Astrocyte (in vitro differentiated cells and primary cell): ENCODE measurements at regions not wholly inside any gene's neighbourhood (a gene's known extent, or its start where the extent isn't known, plus 50 kb on each side); places are given as distances from the start of the nearest gene placed in this dataset.
A peak's percentile ranks its signal among the peaks of the same experiment; 100 is the strongest.

Experiments
- DNase-seq: peaks from one replicate; pipeline ENCODE4 v3.0.0-alpha.2; 2010; ENCODE audit warnings: low read depth
- FAIRE-seq: peaks from 2 replicates; lab custom pipeline; 2011; peaks lifted over from hg19 to GRCh38; lab: Jason Lieb, UNC
- H2AFZ ChIP-seq: 2 replicates; pipeline ENCODE4 v1.6.0; 2012; ENCODE audit warnings: low read depth, low read length, inconsistent platforms
- H3K27ac ChIP-seq: 2 replicates; pipeline ENCODE4 v1.5.1; 2011; ENCODE audit warnings: low read depth, low read length, inconsistent platforms
- H3K27me3 ChIP-seq: 2 replicates; pipeline ENCODE4 v1.6.0; 2011; ENCODE audit warnings: low read length, inconsistent platforms; ENCODE audit not compliant: insufficient read depth
- H3K36me3 ChIP-seq: 2 replicates; pipeline ENCODE4 v1.5.1; 2011; ENCODE audit warnings: low read length, inconsistent platforms; ENCODE audit not compliant: insufficient read depth
- H3K4me1 ChIP-seq: 2 replicates; pipeline ENCODE4 v1.5.1; 2011; ENCODE audit warnings: low read length, inconsistent platforms; ENCODE audit not compliant: insufficient read depth
- H3K4me2 ChIP-seq: 2 replicates; pipeline ENCODE4 v1.6.0; 2012; ENCODE audit warnings: low read length, inconsistent platforms
- H3K4me3 ChIP-seq: 2 replicates; pipeline ENCODE4 v1.5.1; 2011; ENCODE audit warnings: low read depth, mild to moderate bottlenecking, low read length, inconsistent platforms; ENCODE audit not compliant: insufficient read depth
- H3K79me2 ChIP-seq: 2 replicates; pipeline ENCODE4 v1.6.0; 2012; ENCODE audit warnings: mild to moderate bottlenecking, low read length, inconsistent platforms; ENCODE audit not compliant: insufficient read depth
- H3K9ac ChIP-seq: 2 replicates; pipeline ENCODE4 v1.6.0; 2012; ENCODE audit warnings: mild to moderate bottlenecking, low read length, inconsistent platforms
- H3K9me3 ChIP-seq: 2 replicates; pipeline ENCODE4 v1.5.1; 2012; ENCODE audit warnings: low read depth, mild to moderate bottlenecking, low read length, inconsistent platforms; ENCODE audit not compliant: insufficient read depth
- H4K20me1 ChIP-seq: 2 replicates; pipeline ENCODE4 v1.6.0; 2012; ENCODE audit warnings: low read length, inconsistent platforms; ENCODE audit not compliant: insufficient read depth
- H3K27ac Mint-ChIP-seq: one replicate; pipeline ENCODE4 v1.8.0; 2021; ENCODE audit warnings: mild to moderate bottlenecking, mixed read lengths; ENCODE audit not compliant: unreplicated experiment
- H3K27me3 Mint-ChIP-seq: one replicate; pipeline ENCODE4 v1.8.0; 2021; ENCODE audit warnings: low read depth, mixed read lengths; ENCODE audit not compliant: unreplicated experiment
- H3K36me3 Mint-ChIP-seq: one replicate; pipeline ENCODE4 v1.8.0; 2021; ENCODE audit warnings: low read depth, mixed read lengths; ENCODE audit not compliant: unreplicated experiment
- H3K4me1 Mint-ChIP-seq: one replicate; pipeline ENCODE4 v1.8.0; 2021; ENCODE audit warnings: low read depth, mixed read lengths; ENCODE audit not compliant: unreplicated experiment
- H3K4me3 Mint-ChIP-seq: one replicate; pipeline ENCODE4 v1.8.0; 2021; ENCODE audit warnings: mild to moderate bottlenecking, moderate library complexity, mixed read lengths; ENCODE audit not compliant: unreplicated experiment
- H3K9me3 Mint-ChIP-seq: one replicate; pipeline ENCODE4 v1.8.0; 2021; ENCODE audit warnings: mild to moderate bottlenecking, mixed read lengths; ENCODE audit not compliant: unreplicated experiment
- EZH2 ChIP-seq: IDR thresholded peaks from 2 replicates; pipeline ENCODE4 v1.6.1; 2012; ENCODE audit warnings: mild to moderate bottlenecking, low read length, inconsistent platforms; ENCODE audit not compliant: insufficient read depth
- TF ChIP-seq, protein P1 (sequence below): IDR thresholded peaks from 2 replicates; pipeline ENCODE4 v1.5.1; 2011; ENCODE audit warnings: low read depth, mild to moderate bottlenecking, inconsistent platforms, low read length, moderate library complexity; ENCODE audit not compliant: insufficient read depth

DNA sequence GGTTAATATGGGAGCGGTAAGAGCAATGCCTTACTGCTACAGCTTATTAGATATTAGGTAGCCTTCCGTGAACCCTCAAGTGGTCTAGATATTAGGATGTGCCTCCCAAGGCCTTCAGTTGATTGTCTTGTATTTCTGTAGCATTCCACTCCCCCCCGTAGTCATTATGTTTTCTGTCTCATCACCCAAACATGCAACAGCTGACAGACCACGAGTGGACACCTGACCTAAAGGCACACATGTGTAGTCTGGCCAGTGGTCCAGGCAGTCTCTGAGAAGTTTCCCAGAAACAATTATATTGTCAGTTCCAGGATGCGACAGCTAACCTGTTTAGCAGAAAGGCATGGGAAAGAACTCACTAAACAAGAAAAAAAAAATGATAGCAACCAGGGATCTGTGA, 1000.9 kb downstream of the AGBL1 start:
- H3K36me3 ChIP-seq, result no peaks in the 10 kb centered on the region
- no peak overlapping the region for H3K27ac ChIP-seq
- Mint-ChIP-seq H3K27ac (peak overlapping the region; percentile 20), H3K4me1 (peaks cover 4% of the 10 kb centered on the region), H3K9me3 (peaks cover 1% of the 10 kb centered on the region), H3K4me3 (no peak overlapping the region), H3K36me3 (no peaks in the 10 kb centered on the region), H3K27me3 (no peaks in the 10 kb centered on the region)
- H3K79me2 ChIP-seq, result no peaks in the 10 kb centered on the region
- DNase-seq (peak; percentile 14), FAIRE-seq (no peak)
- H3K9me3 ChIP-seq, result no peaks in the 10 kb centered on the region
- no peaks in the 10 kb centered on the region for H3K4me1 ChIP-seq
- TF ChIP-seq, protein P1, sequence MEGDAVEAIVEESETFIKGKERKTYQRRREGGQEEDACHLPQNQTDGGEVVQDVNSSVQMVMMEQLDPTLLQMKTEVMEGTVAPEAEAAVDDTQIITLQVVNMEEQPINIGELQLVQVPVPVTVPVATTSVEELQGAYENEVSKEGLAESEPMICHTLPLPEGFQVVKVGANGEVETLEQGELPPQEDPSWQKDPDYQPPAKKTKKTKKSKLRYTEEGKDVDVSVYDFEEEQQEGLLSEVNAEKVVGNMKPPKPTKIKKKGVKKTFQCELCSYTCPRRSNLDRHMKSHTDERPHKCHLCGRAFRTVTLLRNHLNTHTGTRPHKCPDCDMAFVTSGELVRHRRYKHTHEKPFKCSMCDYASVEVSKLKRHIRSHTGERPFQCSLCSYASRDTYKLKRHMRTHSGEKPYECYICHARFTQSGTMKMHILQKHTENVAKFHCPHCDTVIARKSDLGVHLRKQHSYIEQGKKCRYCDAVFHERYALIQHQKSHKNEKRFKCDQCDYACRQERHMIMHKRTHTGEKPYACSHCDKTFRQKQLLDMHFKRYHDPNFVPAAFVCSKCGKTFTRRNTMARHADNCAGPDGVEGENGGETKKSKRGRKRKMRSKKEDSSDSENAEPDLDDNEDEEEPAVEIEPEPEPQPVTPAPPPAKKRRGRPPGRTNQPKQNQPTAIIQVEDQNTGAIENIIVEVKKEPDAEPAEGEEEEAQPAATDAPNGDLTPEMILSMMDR, result no peak
- TF ChIP-seq EZH2, result no peak
- H3K27me3 ChIP-seq, result no peaks in the 10 kb centered on the region
- H4K20me1 ChIP-seq, result no peaks in the 10 kb centered on the region
- no peak overlapping the region for H3K9ac ChIP-seq
- H2AFZ ChIP-seq, result no peak overlapping the region
- no peak overlapping the region for H3K4me2 ChIP-seq
- no peak overlapping the region for H3K4me3 ChIP-seq
